Activated CD4-positive, alpha-beta T cell treated with anti-CD3 and anti-CD28 coated beads, Interleukin-2, amount 10 ng/mL, durations not matched to agents 7 days and 5 days (primary cell): ENCODE measurements at regions not wholly inside any gene's neighbourhood (a gene's known extent, or its start where the extent isn't known, plus 50 kb on each side); places are given as distances from the start of the nearest gene placed in this dataset.
A peak's percentile ranks its signal among the peaks of the same experiment; 100 is the strongest.
"Not testable (repeated sequence)": the region's sequence is repeated elsewhere in the genome, so short reads cannot be mapped to it uniquely, and the experiment has no call there.

Source experiments
- CTCF ChIA-PET: fragments of 350-600 bp; sonication (Branson Sonifier 250); formaldehyde crosslinking; loops from one replicate; lab custom pipeline; 2021; ENCODE audit warnings: antibody characterized with exemption; lab: Charles Lee
- POLR2A ChIA-PET: fragments of 350-600 bp; sonication (Branson Sonifier 250); formaldehyde crosslinking; loops from one replicate; lab custom pipeline; 2021; ENCODE audit warnings: antibody characterized with exemption; lab: Charles Lee
- DNase-seq: peaks from one replicate; pipeline ENCODE4 v3.0.0-alpha.2; 2020
- H3K27ac Mint-ChIP-seq: one replicate; pipeline ENCODE4 v1.8.0; 2021; ENCODE audit warnings: mild to moderate bottlenecking, moderate library complexity, mixed read lengths
- H3K27me3 Mint-ChIP-seq: one replicate; pipeline ENCODE4 v1.8.0; 2021; ENCODE audit warnings: mixed read lengths
- H3K36me3 Mint-ChIP-seq: one replicate; pipeline ENCODE4 v1.8.0; 2021; ENCODE audit warnings: low read depth, mixed read lengths
- H3K4me1 Mint-ChIP-seq: one replicate; pipeline ENCODE4 v1.8.0; 2021; ENCODE audit warnings: mixed read lengths
- H3K4me3 Mint-ChIP-seq: one replicate; pipeline ENCODE4 v1.8.0; 2021; ENCODE audit warnings: mild to moderate bottlenecking, moderate library complexity, mixed read lengths
- H3K9me3 Mint-ChIP-seq: one replicate; pipeline ENCODE4 v1.8.0; 2021; ENCODE audit warnings: mixed read lengths

DNA sequence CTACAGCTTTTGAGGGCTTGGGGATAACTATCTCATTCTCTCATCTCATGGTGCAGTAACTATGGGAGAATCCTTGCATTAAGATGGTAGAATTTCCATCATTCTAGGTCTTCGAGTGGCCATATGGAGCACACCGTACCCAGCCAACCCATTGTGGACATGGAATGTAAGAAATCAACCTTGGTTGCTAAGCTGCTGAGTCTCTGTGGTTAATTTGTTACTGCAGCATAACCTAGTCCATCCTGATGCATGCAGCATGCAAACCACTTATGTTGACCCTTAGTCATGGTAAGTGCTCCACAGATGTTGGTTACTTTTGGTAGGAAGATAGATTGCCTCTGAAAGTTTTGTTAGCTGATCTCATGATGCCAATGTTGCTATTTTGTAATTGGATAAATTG lies 156.3 kb upstream of the CCZ1B start:
- H3K36me3 Mint-ChIP-seq, H3K27me3 Mint-ChIP-seq, CTCF ChIA-PET, H3K9me3 Mint-ChIP-seq, DNase-seq, POLR2A ChIA-PET, H3K4me3 Mint-ChIP-seq, H3K27ac Mint-ChIP-seq, H3K4me1 Mint-ChIP-seq: not testable (repeated sequence)

DNA sequence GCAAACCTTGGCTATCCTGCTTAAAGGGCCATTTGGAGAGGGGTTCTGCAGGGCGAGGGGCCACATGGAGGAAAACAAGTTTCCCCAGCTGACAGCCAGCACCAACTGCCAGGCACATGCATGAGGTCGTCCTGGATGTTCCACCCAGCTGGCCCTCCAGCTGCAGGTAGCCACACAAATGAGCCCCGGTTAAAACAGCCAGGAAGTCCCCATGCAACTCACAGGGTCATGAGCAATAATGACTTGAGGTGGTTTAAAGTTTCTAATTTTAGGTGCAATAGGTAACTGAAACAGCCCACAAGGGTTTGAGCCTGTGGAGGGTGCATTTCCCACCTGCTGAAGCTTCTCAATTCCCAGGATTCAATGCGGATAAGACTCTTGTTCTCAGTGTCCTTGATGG lies 160.8 kb upstream of the CCZ1B start:
- H3K9me3 Mint-ChIP-seq, H3K27ac Mint-ChIP-seq, H3K36me3 Mint-ChIP-seq, DNase-seq, H3K27me3 Mint-ChIP-seq, POLR2A ChIA-PET, CTCF ChIA-PET, H3K4me3 Mint-ChIP-seq: not testable (repeated sequence)
- peaks cover 14% of the 10 kb centered on the region for H3K4me1 Mint-ChIP-seq

- H3K9me3 Mint-ChIP-seq, H3K27ac Mint-ChIP-seq, DNase-seq, H3K36me3 Mint-ChIP-seq, POLR2A ChIA-PET, CTCF ChIA-PET, H3K4me3 Mint-ChIP-seq, H3K27me3 Mint-ChIP-seq: not testable (repeated sequence)
- peaks cover 14% of the 10 kb centered on the region for H3K4me1 Mint-ChIP-seq
Measured at GRCh38 chr7:6988608-6989007, 162.5 kb upstream of the CCZ1B start.

DNA sequence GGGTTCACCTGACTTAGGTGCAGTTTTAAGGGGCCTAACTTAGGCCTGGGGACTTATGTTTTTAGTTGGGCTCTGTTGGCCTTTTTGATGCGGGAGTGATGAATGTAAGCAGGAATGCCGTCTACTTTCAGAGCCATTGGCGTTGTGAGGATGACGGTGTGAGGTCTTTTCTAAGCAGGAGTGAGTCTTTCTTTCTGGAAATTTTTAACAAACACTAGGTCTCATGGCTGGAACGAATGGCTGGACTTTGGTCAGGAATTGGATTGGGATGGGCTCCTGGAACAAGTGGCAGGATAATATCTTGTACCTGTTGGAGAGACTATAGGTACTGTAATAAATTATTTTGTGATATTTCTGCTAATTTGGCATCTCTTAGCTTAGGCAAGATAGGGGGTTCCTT lies 163.9 kb upstream of the CCZ1B start:
- CTCF ChIA-PET, H3K9me3 Mint-ChIP-seq, H3K27ac Mint-ChIP-seq: not testable (repeated sequence)

DNA sequence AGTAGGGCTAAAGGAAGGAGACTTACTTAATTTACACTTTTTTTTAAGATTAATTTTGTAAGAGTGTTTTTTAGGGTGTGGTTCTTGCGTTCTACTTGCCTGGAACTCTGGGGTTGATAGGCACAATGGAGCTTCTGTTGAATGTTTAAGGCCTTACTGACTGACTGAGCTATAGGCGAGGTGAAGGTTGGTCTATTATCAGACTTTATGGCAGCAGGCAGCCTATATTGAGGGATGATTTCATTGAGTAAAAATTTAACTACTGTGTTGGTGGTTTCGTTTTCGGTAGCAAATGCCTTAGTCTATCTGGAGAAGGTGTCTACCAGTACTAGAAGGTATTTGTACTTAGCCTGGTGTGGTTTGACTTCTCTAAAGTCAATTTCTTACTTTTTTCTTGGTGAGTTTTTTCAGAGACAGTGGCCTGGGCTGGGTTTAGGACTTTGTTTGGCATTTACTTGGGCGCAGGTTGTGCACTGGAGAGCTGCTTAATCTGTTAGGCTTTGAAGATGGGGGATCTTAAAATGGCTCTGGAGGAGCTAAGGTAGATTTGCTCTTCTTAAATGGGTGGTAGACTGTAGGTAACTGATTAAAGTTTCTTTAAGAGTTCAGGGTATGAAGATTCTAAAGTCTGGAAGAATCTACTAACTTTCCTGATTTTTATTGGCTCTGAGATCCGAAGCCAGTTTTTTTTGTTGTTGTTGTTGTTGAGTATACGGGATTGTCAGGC lies 164.5 kb upstream of the CCZ1B start:
- peaks cover 14% of the 10 kb centered on the region for H3K4me1 Mint-ChIP-seq
- H3K27me3 Mint-ChIP-seq, DNase-seq, H3K9me3 Mint-ChIP-seq, H3K27ac Mint-ChIP-seq, H3K4me3 Mint-ChIP-seq, H3K36me3 Mint-ChIP-seq, POLR2A ChIA-PET: not testable (repeated sequence)
- CTCF ChIA-PET = interaction anchor here (0.9 kb wide), 1 partner anchor 14 kb away, joined by 4 read pairs; no protein-coding TSS in a partner anchor

More for the DNA sequence above, 163.9 kb upstream of the CCZ1B start:
- H3K27me3 Mint-ChIP-seq, H3K36me3 Mint-ChIP-seq, DNase-seq, POLR2A ChIA-PET, H3K4me3 Mint-ChIP-seq: not testable (repeated sequence)
- H3K4me1 Mint-ChIP-seq = peaks cover 14% of the 10 kb centered on the region

GRCh38 chr7:6991169-6991611 lies 165.1 kb upstream of the CCZ1B start:
- H3K9me3 Mint-ChIP-seq, H3K36me3 Mint-ChIP-seq, POLR2A ChIA-PET, H3K27me3 Mint-ChIP-seq: not testable (repeated sequence)
- Mint-ChIP-seq H3K4me3 (peak overlapping the region; percentile 1), H3K4me1 (peaks cover 14% of the 10 kb centered on the region), H3K27ac (peak overlapping the region; percentile 34)
- peak; percentile 68 for DNase-seq
- CTCF ChIA-PET = interaction anchor here (0.9 kb wide), 1 partner anchor 13 kb away, joined by 4 read pairs; no protein-coding TSS in a partner anchor

DNA sequence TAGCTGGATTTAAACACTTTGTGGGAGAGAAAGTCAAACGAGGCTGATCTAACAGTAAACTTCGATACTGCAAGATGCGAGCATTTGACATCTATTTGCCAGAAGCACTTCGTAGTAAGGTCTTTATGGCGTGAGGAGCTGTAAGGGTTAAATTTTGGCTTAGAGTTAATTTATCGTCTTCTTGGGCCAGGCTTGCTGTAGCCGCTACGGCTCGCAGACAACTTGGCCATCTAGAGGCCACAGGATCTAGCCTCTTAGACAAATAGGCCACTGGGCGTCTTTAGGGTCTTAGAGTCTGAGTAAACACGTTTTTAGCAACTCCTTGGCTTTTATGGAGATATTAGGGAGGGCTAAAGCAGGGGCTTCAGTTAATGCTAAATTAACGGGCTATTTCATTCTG lies 165.6 kb upstream of the CCZ1B start:
- H3K4me3 Mint-ChIP-seq, H3K36me3 Mint-ChIP-seq, H3K9me3 Mint-ChIP-seq, DNase-seq, H3K27me3 Mint-ChIP-seq, POLR2A ChIA-PET: not testable (repeated sequence)
- Mint-ChIP-seq H3K4me1 (peaks cover 14% of the 10 kb centered on the region), H3K27ac (peak overlapping the region; percentile 34)
- CTCF ChIA-PET = interaction anchor here (0.9 kb wide), 1 partner anchor 12 kb away, joined by 4 read pairs; no protein-coding TSS in a partner anchor

- H3K4me3 Mint-ChIP-seq, POLR2A ChIA-PET, H3K9me3 Mint-ChIP-seq, CTCF ChIA-PET, H3K27ac Mint-ChIP-seq, DNase-seq, H3K27me3 Mint-ChIP-seq, H3K36me3 Mint-ChIP-seq: not testable (repeated sequence)
- H3K4me1 Mint-ChIP-seq = peaks cover 14% of the 10 kb centered on the region
Measured at GRCh38 chr7:6992133-6992532, 166.1 kb upstream of the CCZ1B start.

- H3K4me3 Mint-ChIP-seq, DNase-seq, CTCF ChIA-PET, H3K36me3 Mint-ChIP-seq, POLR2A ChIA-PET, H3K27me3 Mint-ChIP-seq, H3K27ac Mint-ChIP-seq, H3K9me3 Mint-ChIP-seq: not testable (repeated sequence)
- peaks cover 14% of the 10 kb centered on the region for H3K4me1 Mint-ChIP-seq
Measured at GRCh38 chr7:6995026-6995425, 169.0 kb upstream of the CCZ1B start.

DNA sequence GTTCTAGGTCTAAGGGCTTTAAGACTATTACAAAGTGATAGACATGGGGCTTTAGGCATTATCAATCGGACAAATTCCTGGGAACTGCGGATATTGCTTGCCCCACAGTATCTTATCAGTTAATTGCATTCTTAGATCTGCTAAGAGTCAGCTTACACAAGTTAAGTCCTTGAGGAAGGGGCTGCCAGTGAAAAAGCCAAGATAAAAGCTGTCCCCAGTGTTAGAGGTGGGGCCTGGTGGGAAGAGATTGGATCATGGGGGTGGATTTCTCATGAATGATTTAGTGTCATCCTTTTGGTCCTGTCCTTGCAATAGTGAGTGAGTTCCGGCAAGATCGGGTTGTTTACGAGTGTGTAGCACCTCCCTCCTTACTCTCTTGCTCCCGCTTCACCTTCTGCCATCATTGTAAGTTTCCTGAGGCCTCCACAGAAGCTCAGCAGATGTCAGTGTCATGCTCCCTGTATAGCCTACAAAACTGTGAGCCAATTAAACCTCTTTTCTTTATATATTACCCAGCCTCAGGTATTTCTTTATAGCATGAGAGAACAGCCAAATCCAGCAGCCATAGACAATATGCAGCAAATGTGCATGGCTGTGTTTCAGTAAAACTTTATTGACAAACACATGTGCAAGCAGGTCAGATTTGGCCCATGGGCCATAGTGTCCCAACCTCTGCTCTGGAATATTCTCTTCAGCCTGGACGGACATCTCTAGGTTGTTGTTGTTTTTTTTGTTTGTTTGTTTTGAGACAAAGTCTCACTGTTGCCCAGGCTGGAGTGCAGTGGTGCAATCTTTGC lies 169.6 kb upstream of the CCZ1B start:
- POLR2A ChIA-PET, CTCF ChIA-PET, H3K27me3 Mint-ChIP-seq, H3K9me3 Mint-ChIP-seq, H3K4me3 Mint-ChIP-seq, H3K27ac Mint-ChIP-seq, H3K36me3 Mint-ChIP-seq, DNase-seq: not testable (repeated sequence)
- peaks cover 10% of the 10 kb centered on the region for H3K4me1 Mint-ChIP-seq

GRCh38 chr7:6999067-6999666 lies 173.1 kb upstream of the CCZ1B start:
- H3K9me3 Mint-ChIP-seq, H3K36me3 Mint-ChIP-seq, H3K27ac Mint-ChIP-seq, H3K27me3 Mint-ChIP-seq, CTCF ChIA-PET, POLR2A ChIA-PET, H3K4me1 Mint-ChIP-seq, H3K4me3 Mint-ChIP-seq, DNase-seq: not testable (repeated sequence)

DNA sequence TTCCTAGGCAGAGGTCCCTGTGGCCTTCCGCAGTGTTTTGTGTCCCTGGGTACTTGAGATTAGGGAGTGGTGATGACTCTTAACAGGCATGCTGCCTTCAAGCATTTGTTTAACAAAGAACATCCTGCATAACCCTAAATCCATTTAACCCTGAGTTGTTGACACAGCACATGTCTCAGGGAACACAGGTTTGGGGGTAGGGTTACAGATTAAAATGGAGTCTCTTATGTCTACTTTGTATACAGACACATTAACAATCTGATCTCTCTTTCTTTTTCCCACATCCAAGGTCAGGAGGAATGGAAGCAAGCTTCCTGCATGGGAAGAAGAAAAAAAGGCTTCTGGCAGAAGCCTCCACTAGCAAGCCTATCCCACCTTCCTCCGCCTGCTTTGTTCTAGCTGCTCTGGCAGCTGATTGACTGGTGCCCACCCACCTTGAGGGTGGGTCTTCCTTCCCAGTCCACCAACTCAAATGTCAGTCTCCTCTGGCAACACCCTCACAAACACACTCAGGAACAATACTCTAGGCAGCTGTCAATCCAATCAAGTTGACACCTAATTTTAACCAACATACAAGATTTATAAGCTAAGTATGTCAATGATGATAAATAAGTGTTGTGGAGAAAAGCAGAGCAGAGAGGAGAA lies 176.5 kb upstream of the CCZ1B start:
- Mint-ChIP-seq H3K9me3 (peaks cover 7% of the 10 kb centered on the region), H3K4me1 (no peaks in the 10 kb centered on the region), H3K36me3 (no peaks in the 10 kb centered on the region), H3K27me3 (peaks cover 7% of the 10 kb centered on the region), H3K4me3 (no peak overlapping the region), H3K27ac (no peak overlapping the region)
- no peak for DNase-seq
- ChIA-PET POLR2A (no interaction called here), CTCF (no interaction called here)

DNA sequence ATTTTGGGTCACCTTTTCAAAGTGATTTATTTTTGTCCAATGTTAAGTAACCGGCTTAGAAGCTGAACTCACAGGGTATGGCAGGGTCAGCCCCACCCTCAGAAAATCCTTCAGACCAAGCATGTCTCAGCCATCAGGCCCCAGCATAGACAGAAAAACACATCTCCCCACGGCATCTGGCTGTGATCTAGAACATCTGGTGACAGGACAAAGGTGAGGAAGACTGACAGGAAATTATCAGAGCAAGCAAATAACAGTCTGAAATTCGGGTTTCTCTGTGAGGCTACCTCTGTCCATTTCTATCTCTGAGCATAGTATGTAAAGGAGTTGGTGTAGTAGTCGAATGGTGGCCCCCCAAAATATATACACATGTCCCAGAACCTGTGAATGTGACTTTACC lies 177.0 kb upstream of the C1GALT1 start:
- peaks cover 7% of the 10 kb centered on the region for H3K27me3 Mint-ChIP-seq
- no peaks in the 10 kb centered on the region for H3K4me1 Mint-ChIP-seq
- H3K27ac Mint-ChIP-seq = no peak overlapping the region
- H3K9me3 Mint-ChIP-seq = no peaks in the 10 kb centered on the region
- H3K36me3 Mint-ChIP-seq = no peaks in the 10 kb centered on the region
- ChIA-PET CTCF (no interaction called here), POLR2A (no interaction called here)
- DNase-seq = no peak
- H3K4me3 Mint-ChIP-seq = no peak overlapping the region
